ENCODE measurements at regions not wholly inside any gene's neighbourhood (a gene's known extent, or its start where the extent isn't known, plus 50 kb on each side); places are given as distances from the start of the nearest gene placed in this dataset.
"Not testable (repeated sequence)": the region's sequence is repeated elsewhere in the genome, so short reads cannot be mapped to it uniquely, and the experiment has no call there.

DNA sequence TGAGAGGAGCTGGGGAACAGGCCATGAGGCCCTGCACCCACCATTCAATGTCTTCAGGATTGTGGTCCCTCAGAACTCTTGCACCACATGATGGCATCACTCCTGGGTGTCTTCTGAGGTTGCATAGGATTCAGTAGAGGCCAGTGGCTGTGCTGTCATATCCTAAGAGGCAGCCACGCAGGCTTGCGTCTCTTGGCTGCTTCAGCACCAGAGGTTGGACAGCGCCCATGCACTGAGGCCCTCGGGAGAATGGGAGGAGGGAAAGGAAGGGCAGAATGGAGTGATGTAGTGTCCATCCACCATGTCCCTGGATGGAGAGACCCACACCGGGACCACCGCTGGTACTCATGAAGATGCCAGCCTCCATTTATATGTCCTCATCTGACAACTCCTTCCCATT lies 237.1 kb downstream of the POTED start:
- not testable (repeated sequence) for H3K9ac ChIP-seq (ENCODE audit: low read depth, low read length); H3K27me3 ChIP-seq (ENCODE audit: control insufficient read depth, insufficient read depth, low read length); H3K4me3 ChIP-seq (ENCODE audit: low read depth, low read length); H3K27ac ChIP-seq (ENCODE audit: low read depth, low read length); H3K4me1 ChIP-seq (ENCODE audit: control insufficient read depth, insufficient read depth, low read length); H3K36me3 ChIP-seq (ENCODE audit: control insufficient read depth, insufficient read depth, low read length)
- peaks cover 62% of the 10 kb centered on the region for H3K9me3 ChIP-seq (ENCODE audit: control insufficient read depth, insufficient read depth, low read length)

DNA sequence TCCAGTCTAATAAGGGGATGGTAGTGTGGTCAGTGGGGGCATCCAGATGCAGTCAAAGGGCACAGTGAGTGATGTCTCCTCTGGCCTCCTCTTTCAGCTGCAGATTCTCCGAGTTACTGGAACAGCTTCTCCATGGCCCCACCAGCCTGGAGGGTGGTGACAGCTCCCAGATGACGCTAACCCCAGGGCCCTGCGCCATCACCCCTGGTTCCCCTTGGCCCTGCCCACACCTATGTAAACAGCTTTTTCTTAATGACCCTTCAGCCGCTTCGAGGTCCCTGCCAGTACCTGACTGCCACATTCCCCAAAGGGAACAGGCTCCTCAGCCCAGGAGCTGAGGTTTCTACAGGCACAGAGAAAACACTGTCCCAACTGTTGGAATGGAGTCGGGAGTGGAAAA lies 235.0 kb downstream of the POTED start:
- H3K9me3 ChIP-seq (ENCODE audit: control insufficient read depth, insufficient read depth, low read length): peaks cover 51% of the 10 kb centered on the region
- H3K4me3 ChIP-seq (ENCODE audit: low read depth, low read length); H3K27me3 ChIP-seq (ENCODE audit: control insufficient read depth, insufficient read depth, low read length); H3K27ac ChIP-seq (ENCODE audit: low read depth, low read length); H3K36me3 ChIP-seq (ENCODE audit: control insufficient read depth, insufficient read depth, low read length); H3K4me1 ChIP-seq (ENCODE audit: control insufficient read depth, insufficient read depth, low read length); H3K9ac ChIP-seq (ENCODE audit: low read depth, low read length): not testable (repeated sequence)

DNA sequence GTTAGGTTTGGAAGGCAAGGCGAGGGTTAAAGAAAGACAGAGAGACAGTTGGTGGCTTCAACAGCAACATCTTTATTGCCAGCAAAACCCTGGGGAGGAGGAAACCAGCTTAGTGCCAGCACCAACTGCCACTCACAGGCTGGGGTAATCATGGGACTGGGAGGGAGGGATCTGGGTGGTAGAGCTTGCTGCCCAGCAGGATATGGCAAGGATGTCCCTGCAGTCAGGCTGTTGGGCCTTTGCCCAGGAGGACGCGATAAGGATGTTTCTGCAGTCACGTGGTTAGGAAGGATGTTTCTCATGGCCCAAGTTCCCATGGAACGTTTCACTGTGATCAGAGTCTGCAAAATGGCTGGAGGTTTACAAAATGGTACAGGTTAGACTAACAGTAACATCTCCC lies 233.5 kb downstream of the POTED start:
- H3K9ac ChIP-seq (ENCODE audit: low read depth, low read length); H3K4me3 ChIP-seq (ENCODE audit: low read depth, low read length); H3K27me3 ChIP-seq (ENCODE audit: control insufficient read depth, insufficient read depth, low read length); H3K4me1 ChIP-seq (ENCODE audit: control insufficient read depth, insufficient read depth, low read length); H3K27ac ChIP-seq (ENCODE audit: low read depth, low read length); H3K36me3 ChIP-seq (ENCODE audit: control insufficient read depth, insufficient read depth, low read length): not testable (repeated sequence)
- H3K9me3 ChIP-seq (ENCODE audit: control insufficient read depth, insufficient read depth, low read length): peaks cover 36% of the 10 kb centered on the region

DNA sequence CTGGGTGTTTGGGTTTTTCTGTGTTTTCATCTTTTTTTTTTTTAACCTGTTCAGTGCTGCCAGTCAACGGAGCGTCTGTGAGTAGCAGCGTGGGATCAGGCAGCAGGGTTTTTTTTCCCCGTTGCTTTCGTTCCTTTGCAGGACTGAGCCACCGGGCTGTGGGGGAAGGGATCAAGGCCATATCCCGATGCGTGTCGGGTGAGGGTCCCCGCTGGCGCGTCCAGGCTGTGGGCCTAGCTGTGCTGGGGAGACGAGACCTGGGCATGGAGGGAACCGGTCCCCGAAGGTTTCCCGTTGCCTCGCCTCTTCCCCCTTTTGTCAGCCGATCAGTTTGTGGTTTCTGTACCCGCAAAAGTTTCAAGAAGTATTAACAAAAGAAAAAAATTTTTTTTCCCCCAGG lies 218.1 kb downstream of the POTED start:
- H3K36me3 ChIP-seq (ENCODE audit: control insufficient read depth, insufficient read depth, low read length); H3K4me1 ChIP-seq (ENCODE audit: control insufficient read depth, insufficient read depth, low read length); H3K9ac ChIP-seq (ENCODE audit: low read depth, low read length); H3K27ac ChIP-seq (ENCODE audit: low read depth, low read length); H3K4me3 ChIP-seq (ENCODE audit: low read depth, low read length); H3K27me3 ChIP-seq (ENCODE audit: control insufficient read depth, insufficient read depth, low read length): not testable (repeated sequence)
- H3K9me3 ChIP-seq (ENCODE audit: control insufficient read depth, insufficient read depth, low read length): peaks cover 32% of the 10 kb centered on the region

DNA sequence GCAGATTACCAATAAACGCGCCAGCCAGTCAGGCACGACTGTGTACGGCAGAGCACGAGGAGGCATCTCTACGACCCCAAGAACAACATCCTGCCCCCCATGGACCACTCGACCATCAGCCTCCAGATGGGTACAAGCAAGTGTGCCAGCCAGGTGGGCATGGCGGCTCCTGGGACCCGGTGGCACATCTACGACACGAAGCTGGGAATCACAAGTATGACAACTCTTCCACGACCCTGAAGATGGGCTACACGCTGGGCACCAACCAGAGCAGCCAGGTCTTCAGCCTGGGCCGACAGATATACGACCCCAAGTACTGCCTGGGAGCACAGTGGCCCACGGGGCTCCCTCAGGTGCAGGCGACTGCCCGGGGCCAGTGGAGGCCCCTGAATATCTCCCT lies 217.6 kb downstream of the POTED start:
- H3K4me1 ChIP-seq (ENCODE audit: control insufficient read depth, insufficient read depth, low read length): no peaks in the 10 kb centered on the region
- peaks cover 32% of the 10 kb centered on the region for H3K9me3 ChIP-seq (ENCODE audit: control insufficient read depth, insufficient read depth, low read length)
- H3K27me3 ChIP-seq (ENCODE audit: control insufficient read depth, insufficient read depth, low read length): no peaks in the 10 kb centered on the region
- no peaks in the 10 kb centered on the region for H3K36me3 ChIP-seq (ENCODE audit: control insufficient read depth, insufficient read depth, low read length)
- no peak overlapping the region for H3K27ac ChIP-seq (ENCODE audit: low read depth, low read length)
- no peak overlapping the region for H3K4me3 ChIP-seq (ENCODE audit: low read depth, low read length)
- H3K9ac ChIP-seq (ENCODE audit: low read depth, low read length): no peak overlapping the region

DNA sequence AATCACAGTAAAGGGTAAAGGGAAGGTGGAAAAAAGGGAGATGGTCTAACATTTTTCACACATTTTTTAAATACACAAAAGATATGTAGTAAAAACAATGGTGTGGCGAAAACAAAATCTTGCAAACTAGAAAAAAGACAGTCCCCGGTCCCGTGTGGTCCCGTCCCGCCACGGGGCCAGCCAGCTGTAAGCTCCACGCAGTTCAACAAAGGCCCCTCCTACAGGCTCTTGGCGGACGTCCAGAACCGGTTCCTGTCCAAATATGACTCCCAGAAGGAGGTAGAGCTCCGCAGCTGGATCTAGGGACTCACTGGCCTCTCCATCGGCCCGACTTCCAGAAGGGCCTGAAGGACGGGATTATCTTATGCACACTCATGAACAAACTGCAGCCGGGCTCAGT lies 216.9 kb downstream of the POTED start:
- not testable (repeated sequence) for H3K27ac ChIP-seq (ENCODE audit: low read depth, low read length); H3K4me3 ChIP-seq (ENCODE audit: low read depth, low read length); H3K4me1 ChIP-seq (ENCODE audit: control insufficient read depth, insufficient read depth, low read length); H3K27me3 ChIP-seq (ENCODE audit: control insufficient read depth, insufficient read depth, low read length); H3K9ac ChIP-seq (ENCODE audit: low read depth, low read length); H3K36me3 ChIP-seq (ENCODE audit: control insufficient read depth, insufficient read depth, low read length)
- H3K9me3 ChIP-seq (ENCODE audit: control insufficient read depth, insufficient read depth, low read length): peaks cover 28% of the 10 kb centered on the region

DNA sequence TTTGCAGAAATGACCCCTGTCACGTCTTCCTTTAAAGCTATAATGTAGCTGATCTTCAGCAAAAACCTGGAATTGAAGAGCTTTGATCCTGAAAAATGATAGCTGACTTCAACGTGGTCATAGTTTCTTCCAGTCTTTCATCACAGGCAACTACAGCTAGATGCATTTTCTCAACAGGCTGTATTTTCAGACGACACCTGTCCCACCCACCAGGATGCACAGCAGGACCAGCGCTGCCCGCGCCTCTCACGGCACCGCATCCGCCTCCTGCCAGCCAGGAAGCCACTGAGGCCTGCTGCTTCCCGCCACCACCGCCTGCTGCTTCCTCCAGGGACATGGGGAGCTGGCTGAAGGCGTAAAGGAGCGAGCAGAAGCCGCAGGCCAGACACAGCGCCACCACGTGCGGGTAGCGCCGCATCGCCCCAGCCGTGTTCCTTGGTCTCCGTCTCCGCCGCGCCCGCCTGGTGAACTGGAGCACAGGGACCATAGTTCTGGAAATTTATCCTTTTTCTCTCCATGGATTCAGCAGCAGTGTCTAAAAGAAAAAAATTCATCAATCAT lies 215.7 kb downstream of the POTED start:
- not testable (repeated sequence) for H3K36me3 ChIP-seq (ENCODE audit: control insufficient read depth, insufficient read depth, low read length); H3K4me1 ChIP-seq (ENCODE audit: control insufficient read depth, insufficient read depth, low read length); H3K9ac ChIP-seq (ENCODE audit: low read depth, low read length); H3K27ac ChIP-seq (ENCODE audit: low read depth, low read length); H3K4me3 ChIP-seq (ENCODE audit: low read depth, low read length); H3K27me3 ChIP-seq (ENCODE audit: control insufficient read depth, insufficient read depth, low read length)
- H3K9me3 ChIP-seq (ENCODE audit: control insufficient read depth, insufficient read depth, low read length): peaks cover 28% of the 10 kb centered on the region

DNA sequence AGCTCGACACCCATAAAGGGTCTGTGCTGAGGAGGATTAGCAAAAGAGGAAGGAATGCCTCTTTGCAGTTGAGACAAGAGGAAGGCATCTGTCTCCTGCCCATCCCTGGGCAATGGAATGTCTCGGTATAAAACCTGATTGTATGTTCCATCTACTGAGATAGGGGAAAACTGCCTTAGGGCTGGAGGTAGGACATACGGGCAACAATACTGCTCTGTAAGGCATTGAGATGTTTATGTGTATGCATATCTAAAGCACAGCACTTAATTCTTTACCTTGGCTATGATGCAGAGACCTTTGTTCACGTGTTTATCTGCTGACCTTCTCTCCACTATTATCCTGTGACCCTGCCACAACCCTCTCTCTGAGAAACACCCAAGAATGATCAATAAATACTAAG lies 210.7 kb downstream of the POTED start:
- not testable (repeated sequence) for H3K4me1 ChIP-seq (ENCODE audit: control insufficient read depth, insufficient read depth, low read length); H3K36me3 ChIP-seq (ENCODE audit: control insufficient read depth, insufficient read depth, low read length); H3K4me3 ChIP-seq (ENCODE audit: low read depth, low read length); H3K27me3 ChIP-seq (ENCODE audit: control insufficient read depth, insufficient read depth, low read length); H3K9ac ChIP-seq (ENCODE audit: low read depth, low read length); H3K27ac ChIP-seq (ENCODE audit: low read depth, low read length)
- peaks cover 22% of the 10 kb centered on the region for H3K9me3 ChIP-seq (ENCODE audit: control insufficient read depth, insufficient read depth, low read length)

DNA sequence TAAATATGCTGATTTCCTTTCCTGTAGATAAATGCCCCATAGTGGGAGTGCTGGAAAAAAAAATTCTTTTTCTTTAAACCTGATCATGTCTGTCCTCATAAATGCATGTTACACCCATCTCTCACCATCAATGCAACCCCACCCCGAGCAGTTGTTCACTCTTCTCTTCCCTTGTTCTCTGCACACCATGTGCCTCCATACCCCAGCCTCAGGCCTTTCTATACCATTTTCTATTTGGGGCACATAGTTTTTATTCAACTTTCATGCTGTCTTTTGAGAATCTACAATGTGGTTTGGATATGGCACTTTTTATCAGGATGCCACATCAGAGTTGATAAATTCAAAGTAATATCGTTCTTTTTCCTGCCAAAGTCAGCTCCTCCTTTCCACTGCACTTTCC lies 202.6 kb downstream of the POTED start:
- H3K4me3 ChIP-seq (ENCODE audit: low read depth, low read length); H3K36me3 ChIP-seq (ENCODE audit: control insufficient read depth, insufficient read depth, low read length); H3K27me3 ChIP-seq (ENCODE audit: control insufficient read depth, insufficient read depth, low read length); H3K4me1 ChIP-seq (ENCODE audit: control insufficient read depth, insufficient read depth, low read length); H3K27ac ChIP-seq (ENCODE audit: low read depth, low read length); H3K9ac ChIP-seq (ENCODE audit: low read depth, low read length): not testable (repeated sequence)
- peaks cover 37% of the 10 kb centered on the region for H3K9me3 ChIP-seq (ENCODE audit: control insufficient read depth, insufficient read depth, low read length)

DNA sequence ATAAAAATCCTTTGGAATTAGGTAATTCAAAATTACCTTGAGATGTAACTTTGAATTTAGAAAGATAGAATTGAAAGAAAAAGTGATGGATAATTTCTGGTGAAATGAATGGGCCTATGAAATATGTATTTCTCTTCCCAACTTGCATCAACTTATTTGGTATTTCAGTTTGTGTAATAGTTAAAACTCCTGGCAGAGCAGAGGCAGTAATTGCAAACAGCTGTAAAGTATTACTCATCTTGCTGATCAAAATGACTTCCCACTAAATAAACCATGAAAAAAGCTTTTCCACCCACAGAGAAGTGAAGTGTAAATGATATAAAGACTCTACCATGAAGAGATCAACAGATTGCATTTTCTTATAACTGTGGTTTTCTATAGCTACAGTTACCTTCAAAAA lies 201.0 kb downstream of the POTED start:
- not testable (repeated sequence) for H3K9ac ChIP-seq (ENCODE audit: low read depth, low read length); H3K27ac ChIP-seq (ENCODE audit: low read depth, low read length)

DNA sequence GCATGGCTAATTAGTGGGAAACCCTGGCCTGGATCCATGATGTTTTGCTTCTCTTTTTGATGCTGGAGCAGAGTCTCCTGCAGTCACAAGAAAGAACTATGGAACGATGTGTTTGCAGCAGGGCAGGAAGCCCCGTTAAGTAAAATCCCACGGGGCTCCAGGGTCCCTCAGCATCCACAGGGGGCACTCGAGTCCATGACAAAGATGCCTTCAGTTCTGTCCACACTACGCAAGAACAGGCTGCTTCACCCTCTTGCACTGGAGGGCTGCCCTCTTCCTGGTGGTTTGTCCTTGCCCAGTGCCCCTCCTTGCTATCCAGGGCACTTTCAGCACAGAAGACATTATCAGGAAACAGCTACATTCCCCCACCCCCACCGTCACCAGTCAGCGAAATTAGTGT lies 196.9 kb downstream of the POTED start:
- H3K27me3 ChIP-seq (ENCODE audit: control insufficient read depth, insufficient read depth, low read length): not testable (repeated sequence)

More for the DNA sequence above, 201.0 kb downstream of the POTED start:
- peaks cover 41% of the 10 kb centered on the region for H3K9me3 ChIP-seq (ENCODE audit: control insufficient read depth, insufficient read depth, low read length)
- H3K4me1 ChIP-seq (ENCODE audit: control insufficient read depth, insufficient read depth, low read length); H3K27me3 ChIP-seq (ENCODE audit: control insufficient read depth, insufficient read depth, low read length); H3K36me3 ChIP-seq (ENCODE audit: control insufficient read depth, insufficient read depth, low read length); H3K4me3 ChIP-seq (ENCODE audit: low read depth, low read length): not testable (repeated sequence)

DNA sequence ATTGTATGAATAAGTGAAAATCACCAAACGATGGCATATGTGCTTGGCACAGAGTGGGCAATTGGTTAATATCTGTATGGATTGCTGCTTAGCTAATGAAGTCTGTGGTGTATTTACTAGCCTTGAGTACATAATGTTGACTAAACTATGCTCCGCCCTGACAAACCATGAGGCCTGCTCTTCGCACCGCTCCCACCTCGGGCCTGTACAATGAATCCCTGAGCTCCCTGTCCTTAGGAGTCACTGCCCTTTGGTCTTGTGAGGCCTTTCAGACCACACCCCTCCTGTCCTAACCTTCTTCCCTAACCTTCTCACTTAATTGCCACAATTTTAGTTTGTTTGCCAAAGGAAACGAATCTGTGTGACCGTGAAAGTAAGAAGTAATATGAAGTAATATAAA lies 193.2 kb downstream of the POTED start:
- not testable (repeated sequence) for H3K4me3 ChIP-seq (ENCODE audit: low read depth, low read length); H3K36me3 ChIP-seq (ENCODE audit: control insufficient read depth, insufficient read depth, low read length); H3K27ac ChIP-seq (ENCODE audit: low read depth, low read length); H3K4me1 ChIP-seq (ENCODE audit: control insufficient read depth, insufficient read depth, low read length); H3K27me3 ChIP-seq (ENCODE audit: control insufficient read depth, insufficient read depth, low read length); H3K9ac ChIP-seq (ENCODE audit: low read depth, low read length)
- H3K9me3 ChIP-seq (ENCODE audit: control insufficient read depth, insufficient read depth, low read length): peaks cover 43% of the 10 kb centered on the region

More for the DNA sequence above, 196.9 kb downstream of the POTED start:
- not testable (repeated sequence) for H3K4me3 ChIP-seq (ENCODE audit: low read depth, low read length); H3K9ac ChIP-seq (ENCODE audit: low read depth, low read length); H3K27ac ChIP-seq (ENCODE audit: low read depth, low read length); H3K36me3 ChIP-seq (ENCODE audit: control insufficient read depth, insufficient read depth, low read length); H3K4me1 ChIP-seq (ENCODE audit: control insufficient read depth, insufficient read depth, low read length)
- H3K9me3 ChIP-seq (ENCODE audit: control insufficient read depth, insufficient read depth, low read length): peaks cover 44% of the 10 kb centered on the region
